ENCODE measurements at regions not wholly inside any gene's neighbourhood (a gene's known extent, or its start where the extent isn't known, plus 50 kb on each side); places are given as distances from the start of the nearest gene placed in this dataset.

- TF ChIP-seq SUZ12 (IDR thresholded peaks at IDR 0.05): no peak
- TF ChIP-seq SP1 (IDR thresholded peaks at IDR 0.05): no peak
- TF ChIP-seq CTBP1 (IDR thresholded peaks at IDR 0.05; ENCODE audit: borderline replicate concordance): no peak
- TF ChIP-seq FOXA1 (IDR thresholded peaks at IDR 0.05): no peak
- TF ChIP-seq L3MBTL2 (conservative IDR thresholded peaks at IDR 0.05): no peak
Measured at GRCh38 chr6:167507376-167507945, 182.6 kb downstream of the TTLL2 start.

Data from HEK293T (cell line).